C1 segment of cervical spinal cord (tissue), 14 donors: ENCODE measurements at regions not wholly inside any gene's neighbourhood (a gene's known extent, or its start where the extent isn't known, plus 50 kb on each side); places are given as distances from the start of the nearest gene placed in this dataset.
"Not testable (repeated sequence)": the region's sequence is repeated elsewhere in the genome, so short reads cannot be mapped to it uniquely, and the experiment has no call there.

Experiments used
- DNase-seq, 14 donors: peaks; one replicate each; lab custom pipeline; 2025; lab: John Stamatoyannopoulos, UW

GRCh38 chr4:141851246-141851891, 215.0 kb downstream of the IL15 start:
- DNase-seq = no peak

GRCh38 chr4:141853091-141853764, 216.8 kb downstream of the IL15 start:
- DNase-seq = no peak

- DNase-seq = no peak
Observed at GRCh38 chr4:141858437-141858836, 222.1 kb downstream of the IL15 start.

DNA sequence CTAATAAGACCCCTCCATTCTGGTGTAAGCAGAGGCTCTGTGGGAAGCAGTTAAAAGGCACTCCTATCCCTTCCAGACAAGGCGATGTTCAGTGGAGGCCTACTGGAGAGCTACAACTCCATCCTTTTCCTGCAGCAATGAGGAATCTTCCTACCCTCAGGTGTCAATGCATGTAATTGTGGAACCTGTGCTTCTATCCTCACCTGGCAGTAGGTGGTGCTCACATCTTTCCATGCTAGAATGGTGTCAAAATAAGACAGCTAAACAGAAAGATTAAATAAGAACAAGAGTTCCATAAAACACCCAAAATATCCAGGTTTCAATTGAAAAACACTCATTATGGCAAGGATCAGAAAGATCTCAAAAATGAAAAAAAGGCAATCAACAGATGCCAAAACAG, 224.6 kb downstream of the IL15 start:
- no peak for DNase-seq

GRCh38 chr4:141870152-141870551, 233.8 kb downstream of the IL15 start:
- no peak for DNase-seq

- DNase-seq = no peak
Observed at GRCh38 chr4:141871086-141871770, 234.8 kb downstream of the IL15 start.

DNA sequence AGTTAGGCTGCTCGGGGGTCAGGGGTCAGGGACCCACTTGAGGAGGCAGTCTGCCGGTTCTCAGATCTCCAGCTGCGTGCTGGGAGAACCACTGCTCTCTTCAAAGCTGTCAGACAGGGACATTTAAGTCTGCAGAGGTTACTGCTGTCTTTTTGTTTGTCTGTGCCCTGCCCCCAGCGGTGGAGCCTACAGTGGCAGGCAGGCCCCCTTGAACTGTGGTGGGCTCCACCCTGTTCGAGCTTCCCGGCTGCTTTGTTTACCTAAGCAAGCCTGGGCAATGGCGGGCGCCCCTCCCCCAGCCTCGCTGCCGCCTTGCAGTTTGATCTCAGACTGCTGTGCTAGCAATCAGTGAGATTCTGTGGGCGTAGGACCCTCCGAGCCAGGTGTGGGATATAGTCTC, 246.3 kb downstream of the IL15 start:
- DNase-seq = not testable (repeated sequence)

DNA sequence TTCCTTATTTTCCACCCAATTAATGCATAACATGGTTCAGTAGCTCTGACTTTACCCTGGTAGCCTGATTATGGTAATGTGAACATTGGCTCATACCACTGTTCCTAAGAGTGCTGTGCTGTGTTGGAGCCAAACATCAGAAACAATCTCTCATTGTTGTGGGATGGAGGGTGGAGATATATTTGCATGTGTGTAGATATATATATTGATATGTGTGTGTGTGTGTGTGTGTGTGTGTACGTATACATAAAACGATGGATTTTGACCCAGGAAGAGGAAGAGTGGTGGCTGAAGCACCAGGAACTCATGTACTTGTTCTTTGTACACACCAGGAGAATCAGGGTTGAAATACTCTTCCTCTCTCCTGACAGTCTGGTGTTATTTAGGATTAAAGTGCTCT, 247.7 kb downstream of the IL15 start:
- DNase-seq = no peak

- DNase-seq = no peak
Observed at GRCh38 chr4:141885112-141885511, 248.7 kb downstream of the IL15 start.

DNA sequence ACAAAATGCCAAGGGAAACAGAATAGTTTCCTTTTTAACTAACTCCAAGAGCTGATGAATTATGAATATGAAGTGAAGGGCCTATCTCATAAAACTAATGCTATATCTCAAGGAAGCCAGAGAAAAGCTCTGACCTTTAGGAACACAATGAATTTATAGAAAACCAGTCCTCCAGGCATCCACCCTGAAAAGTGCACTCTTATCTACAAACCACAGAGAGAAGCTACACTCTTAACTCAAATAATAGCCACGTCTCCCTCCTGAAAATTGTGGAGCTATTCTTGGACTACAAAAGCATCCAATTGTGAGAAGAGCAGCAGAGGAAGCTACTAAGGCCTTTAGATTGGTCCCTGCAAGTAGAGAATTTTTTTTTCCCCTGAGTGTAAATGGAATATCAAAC, 253.9 kb downstream of the IL15 start:
- DNase-seq = no peak

DNA sequence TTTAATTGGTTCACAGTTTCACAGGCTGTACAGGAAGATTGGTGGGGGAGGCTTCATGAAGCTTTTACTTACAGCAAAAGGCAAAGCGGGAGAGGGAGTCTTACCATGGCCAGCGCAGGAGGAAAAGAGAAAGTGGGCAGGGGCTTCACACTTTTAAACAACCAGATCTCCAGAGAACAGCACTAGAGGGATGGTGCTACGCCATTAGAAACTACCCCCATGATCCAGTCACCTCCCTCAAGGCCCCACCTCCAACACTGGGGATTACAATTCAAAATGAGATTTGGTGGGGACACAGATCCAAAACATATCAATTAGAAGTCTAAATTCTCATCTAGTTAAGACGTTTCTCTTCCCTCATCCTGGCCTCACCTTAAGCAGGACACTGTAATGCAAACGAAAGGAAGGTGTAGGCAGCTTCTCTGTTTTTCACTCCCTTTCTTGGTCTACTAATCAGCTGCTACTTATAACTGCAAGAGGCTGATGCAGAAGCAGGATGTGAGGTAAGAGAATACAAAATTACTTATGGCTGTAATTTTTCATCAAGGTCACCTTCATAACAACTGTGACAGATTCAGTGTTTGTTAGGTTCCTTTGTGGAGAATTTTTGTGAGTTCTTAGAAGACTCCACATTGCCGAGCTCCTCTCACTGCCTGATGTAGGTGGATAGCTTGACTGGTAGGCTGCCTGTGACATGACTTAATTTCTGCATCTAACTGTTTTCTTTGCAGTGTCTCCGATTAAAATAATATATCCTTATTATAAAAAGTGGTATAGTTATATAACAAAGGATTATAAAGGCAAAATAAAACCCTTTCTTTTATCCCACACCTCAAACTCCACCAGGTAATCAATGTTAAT, 255.1 kb downstream of the IL15 start:
- no peak for DNase-seq

DNA sequence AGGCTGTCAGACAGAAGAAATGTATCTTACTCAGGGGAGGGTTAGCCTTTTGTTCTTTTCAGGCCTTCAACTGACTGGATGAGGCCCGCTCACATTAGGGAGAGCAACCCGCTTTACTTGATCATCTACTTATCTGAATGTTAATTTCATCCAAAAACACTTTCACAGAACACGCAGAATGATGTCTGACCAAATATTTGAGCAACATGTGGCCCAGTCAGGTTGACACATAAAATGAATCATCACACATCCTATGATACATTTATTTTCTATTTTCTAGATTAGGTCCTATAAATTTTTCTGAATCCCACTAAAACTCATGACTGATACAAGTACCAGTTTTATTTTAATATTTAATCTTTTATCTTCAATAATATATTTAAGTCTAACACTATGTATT, 260.3 kb downstream of the IL15 start:
- no peak for DNase-seq

GRCh38 chr4:141898346-141898745, 262.0 kb downstream of the IL15 start:
- DNase-seq = no peak

DNA sequence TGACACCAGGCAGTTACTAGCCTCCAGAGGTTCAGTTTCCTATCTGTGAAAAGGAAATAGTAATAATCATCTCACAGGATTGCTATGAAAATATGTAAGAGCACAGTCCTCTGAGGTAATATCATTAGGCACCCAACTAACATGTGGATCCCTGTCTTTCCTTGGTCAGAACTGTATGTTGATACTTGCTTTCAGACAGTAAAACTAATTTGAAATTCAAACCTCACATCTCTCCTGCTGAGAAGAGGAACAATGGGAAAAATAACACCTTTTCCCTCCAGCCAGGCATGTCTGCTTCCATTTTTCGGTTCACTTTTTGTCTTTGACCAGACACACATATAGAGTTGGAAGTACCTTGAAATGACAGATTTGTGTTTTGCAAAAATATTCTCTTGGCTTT, 262.7 kb downstream of the IL15 start:
- DNase-seq = no peak

- no peak for DNase-seq
Observed at GRCh38 chr4:141899541-141899940, 263.2 kb downstream of the IL15 start.

DNA sequence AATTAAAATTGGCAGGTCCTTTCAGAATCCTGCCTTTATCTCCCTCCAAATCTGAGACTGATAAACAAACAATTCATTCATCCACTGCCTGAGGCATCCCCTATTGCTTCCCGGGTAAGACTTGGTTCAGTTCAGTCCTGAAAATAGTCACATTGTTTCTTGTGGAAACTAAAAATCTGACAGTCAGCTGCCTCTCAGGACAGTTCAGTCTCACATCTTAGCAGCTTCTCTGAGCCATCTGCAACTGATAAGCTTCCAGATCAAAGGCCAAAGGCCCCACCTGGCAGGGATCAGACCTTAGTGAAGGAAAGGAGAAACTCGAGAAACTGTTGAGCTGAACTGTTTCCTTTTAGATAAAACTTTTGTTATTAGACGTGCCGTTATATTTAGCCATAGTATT, 264.5 kb downstream of the IL15 start:
- no peak for DNase-seq

- DNase-seq = no peak
Observed at GRCh38 chr4:141905751-141906150, 269.4 kb downstream of the IL15 start.

DNA sequence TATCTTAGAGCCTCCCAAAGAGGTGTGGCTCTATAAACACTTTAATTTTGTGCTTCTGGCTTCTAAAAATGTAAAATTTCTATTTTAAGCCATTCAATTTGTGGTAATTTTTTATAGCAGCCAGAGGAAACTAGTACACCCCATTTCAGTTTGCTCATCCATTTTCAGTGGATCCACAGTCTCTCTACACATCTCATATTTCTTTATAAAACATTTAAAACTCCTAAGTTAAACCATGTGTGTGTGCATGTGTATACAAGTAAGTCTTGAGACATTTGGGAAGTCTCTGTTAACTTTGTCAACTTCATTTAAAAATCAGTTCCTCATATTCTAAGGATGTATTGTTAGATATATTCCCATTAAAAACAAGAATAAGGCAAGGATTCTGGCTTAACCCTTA, 273.2 kb downstream of the IL15 start:
- no peak for DNase-seq

DNA sequence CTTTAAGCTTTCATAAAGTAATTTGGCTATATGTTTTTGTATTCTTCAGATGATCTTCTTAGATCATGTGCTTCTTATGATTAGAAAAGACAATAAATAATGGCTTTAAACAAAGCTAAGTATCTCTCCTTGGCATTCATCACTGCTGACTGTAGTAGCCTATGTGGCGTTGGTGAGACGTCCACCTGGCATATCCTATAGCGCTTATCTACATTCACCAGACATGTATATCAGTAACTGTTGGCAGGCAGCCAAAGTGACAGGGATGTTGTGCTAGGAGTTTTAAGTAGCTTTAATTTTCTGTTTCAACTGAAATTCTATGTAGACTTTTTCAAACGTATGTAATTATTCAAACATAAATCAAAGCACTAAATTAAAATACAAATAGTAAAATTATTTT, 276.4 kb downstream of the IL15 start:
- no peak for DNase-seq

GRCh38 chr4:141913928-141914327, 277.5 kb downstream of the IL15 start:
- no peak for DNase-seq

GRCh38 chr4:141914746-141915145, 278.4 kb downstream of the IL15 start:
- DNase-seq = no peak

GRCh38 chr4:141919649-141920048, 283.3 kb downstream of the IL15 start:
- no peak for DNase-seq
